HG03378 (cell line): ENCODE measurements at regions not wholly inside any gene's neighbourhood (a gene's known extent, or its start where the extent isn't known, plus 50 kb on each side); places are given as distances from the start of the nearest gene placed in this dataset.
"Not testable (repeated sequence)": the region's sequence is repeated elsewhere in the genome, so short reads cannot be mapped to it uniquely, and the experiment has no call there.

Experiments
- ATAC-seq: cut with Tn5 transposase; IDR thresholded peaks from one replicate; pipeline ENCODE4 v1.9.1; 2021; ENCODE audit warnings: mild to moderate bottlenecking, moderate library complexity; ENCODE audit not compliant: unreplicated experiment

- ATAC-seq, result no peak
Observed at GRCh38 chr12:68477906-68478305, 132.8 kb upstream of the RAP1B start.

GRCh38 chr12:68478516-68479260, 132.0 kb upstream of the RAP1B start:
- no peak for ATAC-seq

- ATAC-seq, result no peak
Observed at GRCh38 chr12:68479261-68479895, 131.3 kb upstream of the RAP1B start.

GRCh38 chr12:68479896-68480291, 130.8 kb upstream of the RAP1B start:
- ATAC-seq, result no peak

- no peak for ATAC-seq
Observed at GRCh38 chr12:68480526-68480925, 130.2 kb upstream of the RAP1B start.

- ATAC-seq, result peak; percentile 67
Observed at GRCh38 chr12:68481181-68481941, 129.3 kb upstream of the RAP1B start.

- no peak for ATAC-seq
Observed at GRCh38 chr12:68482014-68482413, 128.7 kb upstream of the RAP1B start.

- peak; percentile 79 for ATAC-seq
Observed at GRCh38 chr12:68482660-68483059, 128.0 kb upstream of the RAP1B start.

- no peak for ATAC-seq
Observed at GRCh38 chr12:68483592-68484383, 126.9 kb upstream of the RAP1B start.

GRCh38 chr12:68484578-68484977, 126.1 kb upstream of the RAP1B start:
- ATAC-seq, result not testable (repeated sequence)

- ATAC-seq, result not testable (repeated sequence)
Observed at GRCh38 chr12:68486449-68486848, 124.2 kb upstream of the RAP1B start.

GRCh38 chr12:68487721-68488309, 122.9 kb upstream of the RAP1B start:
- peak; percentile 49 for ATAC-seq

GRCh38 chr12:68489273-68489672, 121.4 kb upstream of the RAP1B start:
- no peak for ATAC-seq

- ATAC-seq, result no peak
Observed at GRCh38 chr12:68490476-68490875, 120.2 kb upstream of the RAP1B start.

GRCh38 chr12:68491204-68491960, 119.3 kb upstream of the RAP1B start:
- no peak for ATAC-seq

GRCh38 chr12:68495336-68496070, 115.2 kb upstream of the RAP1B start:
- no peak for ATAC-seq

- peak; percentile 51 for ATAC-seq
Observed at GRCh38 chr12:68497107-68497506, 113.6 kb upstream of the RAP1B start.

GRCh38 chr12:68497702-68498101, 113.0 kb upstream of the RAP1B start:
- ATAC-seq, result no peak

GRCh38 chr12:68498736-68499135, 112.0 kb upstream of the RAP1B start:
- ATAC-seq, result no peak
